Cardiac fibroblast (primary cell): ENCODE measurements at regions not wholly inside any gene's neighbourhood (a gene's known extent, or its start where the extent isn't known, plus 50 kb on each side); places are given as distances from the start of the nearest gene placed in this dataset.

ENCODE experiments used
- DNase-seq, 2 donors: peaks; one replicate each; pipeline versions ENCODE4 v3.0.0 to v3.0.0-alpha.2; 2010; ENCODE audit warnings: low read depth in 2 of 2
- H3K4me3 ChIP-seq, 2 donors: replicated peaks in 1 of 2; 1 replicate in 1 of 2; 2 replicates in 1 of 2; pipeline ENCODE4 v1.5.1; 2011; ENCODE audit warnings: low read depth in 2 of 2, low read length in 2 of 2, mild to moderate bottlenecking in 2 of 2, moderate library complexity in 1 of 2
- CTCF ChIP-seq: IDR thresholded peaks from one replicate; pipeline ENCODE4 v1.5.1; 2011; ENCODE audit warnings: low read depth, mild to moderate bottlenecking, low read length, inconsistent platforms

DNA sequence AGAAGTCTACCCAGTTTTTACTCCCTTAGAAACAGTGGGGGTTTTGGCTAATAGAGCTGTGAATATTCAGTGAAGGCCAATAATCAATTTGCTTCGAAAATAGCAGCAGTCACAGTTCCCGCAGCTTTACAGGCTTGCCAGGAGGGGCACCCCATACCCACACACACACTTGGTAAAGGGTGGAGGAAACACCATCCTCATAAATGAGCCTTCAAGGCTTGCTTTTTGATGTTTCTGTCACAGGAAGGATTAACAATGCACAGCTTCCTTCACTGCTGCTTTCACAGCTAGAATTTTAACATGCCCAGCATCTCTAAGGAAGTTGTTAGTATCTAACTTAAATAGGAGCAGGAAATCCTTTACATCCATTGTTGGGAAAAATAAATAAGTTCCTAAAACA lies 1247.5 kb upstream of the C9orf72 start:
- no peak for DNase-seq
- no peak overlapping the region for H3K4me3 ChIP-seq
- no peak for TF ChIP-seq CTCF

- no peak for TF ChIP-seq CTCF
- H3K4me3 ChIP-seq = no peak overlapping the region
- no peak for DNase-seq
These were observed 1248.0 kb upstream of the C9orf72 start for GRCh38 chr9:28821240-28821639.

- TF ChIP-seq CTCF = no peak
- no peak overlapping the region for H3K4me3 ChIP-seq
- DNase-seq = no peak
These were observed 1251.2 kb upstream of the C9orf72 start for GRCh38 chr9:28824432-28824963.

- TF ChIP-seq CTCF = no peak
- no peak for DNase-seq
- no peak overlapping the region for H3K4me3 ChIP-seq
These were observed 1259.0 kb upstream of the C9orf72 start for GRCh38 chr9:28832168-28832770.

DNA sequence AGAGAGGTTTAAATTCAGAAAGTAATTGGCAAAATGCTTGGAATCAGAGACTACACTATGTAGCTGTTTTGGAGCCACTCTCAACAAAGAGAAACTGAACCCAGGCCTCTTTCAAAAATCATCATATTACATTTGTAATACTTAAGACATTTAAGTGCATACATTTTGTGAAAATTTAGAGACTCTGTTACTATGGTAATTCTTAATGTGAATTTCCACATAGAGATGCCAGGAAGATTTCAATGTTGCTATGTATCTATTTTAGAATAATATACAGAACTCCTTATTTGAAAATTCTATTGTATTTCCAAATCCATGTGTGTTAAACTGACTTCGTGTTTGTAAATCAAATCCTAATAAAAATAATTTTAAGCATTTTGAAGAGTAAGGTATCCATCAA lies 1260.9 kb upstream of the C9orf72 start:
- H3K4me3 ChIP-seq = no peak overlapping the region
- DNase-seq = no peak
- no peak for TF ChIP-seq CTCF

DNA sequence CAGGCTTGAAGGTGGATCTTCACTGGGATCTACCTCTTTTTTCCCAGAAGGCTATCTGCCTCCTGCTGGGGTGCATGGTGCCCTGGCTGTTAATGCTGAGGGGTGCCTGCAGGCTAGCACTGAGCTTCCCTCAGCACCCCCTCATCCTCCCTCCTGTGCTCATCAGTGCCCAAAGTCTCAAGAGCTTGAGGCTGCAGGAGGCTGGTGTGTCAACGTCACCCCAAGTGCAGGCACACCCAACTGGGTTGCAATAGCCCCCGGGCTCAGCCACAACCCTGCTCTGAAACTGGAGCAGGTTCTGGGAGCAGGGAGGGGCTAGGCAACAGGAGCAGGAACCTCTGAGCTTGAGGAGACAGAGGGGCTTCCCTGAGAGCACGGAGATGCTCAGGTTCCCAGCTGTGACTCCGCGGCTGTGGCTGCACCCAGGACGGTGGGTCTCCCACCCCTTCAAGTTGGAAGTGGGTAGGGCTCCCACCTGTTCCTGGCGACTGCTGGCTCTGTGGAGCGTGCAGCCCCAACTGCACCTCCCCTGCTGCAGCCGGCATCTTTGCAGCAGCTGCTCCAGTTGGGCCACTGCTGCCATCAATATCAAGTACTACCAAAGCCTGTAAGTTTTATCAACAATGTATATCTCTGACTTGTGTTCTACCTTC lies 1266.6 kb upstream of the C9orf72 start:
- DNase-seq = no peak
- TF ChIP-seq CTCF = no peak
- no peak overlapping the region for H3K4me3 ChIP-seq

DNA sequence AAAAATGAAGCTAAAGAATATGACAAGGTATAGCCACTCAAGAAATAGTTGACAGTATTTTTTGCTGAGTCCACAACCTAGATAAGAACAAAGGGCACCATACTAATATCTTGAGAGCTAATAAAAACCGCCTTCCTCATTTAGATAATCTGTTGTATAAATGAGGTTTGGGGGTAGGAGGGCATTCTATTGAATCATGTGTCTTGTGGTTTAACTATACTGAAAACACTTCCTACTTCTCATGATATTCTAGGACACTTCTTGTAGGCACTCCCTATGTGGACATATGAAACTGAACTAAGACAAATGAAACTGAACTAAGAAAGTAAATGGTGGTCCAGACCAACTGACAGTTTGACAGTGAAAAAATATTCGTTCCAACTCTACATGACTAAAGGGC lies 1268.5 kb upstream of the C9orf72 start:
- H3K4me3 ChIP-seq = no peak overlapping the region
- DNase-seq = no peak
- TF ChIP-seq CTCF = no peak
